WTC11 (cell line): ENCODE measurements at regions not wholly inside any gene's neighbourhood (a gene's known extent, or its start where the extent isn't known, plus 50 kb on each side); places are given as distances from the start of the nearest gene placed in this dataset.

ENCODE experiments used
- ATAC-seq: fragments of 200-7000 bp; cut with Tn5 transposase; 2 replicates; pipeline ENCODE4 v1.10.0; 2021; ENCODE audit warnings: mild to moderate bottlenecking, moderate library complexity
- CTCF ChIA-PET: fragments of 300-600 bp; sonication (Branson Sonifier 250); formaldehyde crosslinking; loops from one replicate; lab custom pipeline; 2021; ENCODE audit warnings: antibody characterized with exemption; lab: Charles Lee
- POLR2A ChIA-PET: fragments of 350-600 bp; sonication (Branson Sonifier 250); formaldehyde crosslinking; loops from one replicate; lab custom pipeline; 2021; ENCODE audit warnings: antibody characterized with exemption; lab: Charles Lee
- DNase-seq: peaks from one replicate; pipeline ENCODE4 v3.0.0; 2021; ENCODE audit warnings: low spot score
- H3K27ac Mint-ChIP-seq: 2 replicates; pipeline ENCODE4 v1.8.0; 2021; ENCODE audit warnings: mixed read lengths
- H3K27me3 Mint-ChIP-seq: 2 replicates; pipeline ENCODE4 v1.8.0; 2021; ENCODE audit warnings: low read depth, mild to moderate bottlenecking, moderate library complexity, mixed read lengths
- H3K36me3 Mint-ChIP-seq: 2 replicates; pipeline ENCODE4 v1.8.0; 2021; ENCODE audit warnings: mixed read lengths
- H3K4me1 Mint-ChIP-seq: 2 replicates; pipeline ENCODE4 v1.8.0; 2022; ENCODE audit warnings: mixed read lengths
- H3K4me3 Mint-ChIP-seq: 2 replicates; pipeline ENCODE4 v1.8.0; 2021; ENCODE audit warnings: mild to moderate bottlenecking, moderate library complexity, mixed read lengths
- H3K9me3 Mint-ChIP-seq: 2 replicates; pipeline ENCODE4 v1.8.0; 2021; ENCODE audit warnings: mixed read lengths
- ATF1 ChIP-seq: sonication (generic); formaldehyde crosslinking; IDR thresholded peaks from 2 replicates; pipeline ENCODE4 v1.8.1; 2023; ENCODE audit warnings: mild to moderate bottlenecking, moderate library complexity, missing genetic modification reagents
- FOXJ3 ChIP-seq: sonication (generic); formaldehyde crosslinking; IDR thresholded peaks from 2 replicates; pipeline ENCODE4 v1.9.0; 2021; ENCODE audit warnings: missing genetic modification reagents, mild to moderate bottlenecking, borderline replicate concordance
- FOXK1 ChIP-seq: sonication (generic); formaldehyde crosslinking; IDR thresholded peaks from 2 replicates; pipeline ENCODE4 v1.8.0; 2022; ENCODE audit warnings: mild to moderate bottlenecking, moderate library complexity, missing genetic modification reagents
- NFE2L1 ChIP-seq: sonication (generic); formaldehyde crosslinking; IDR thresholded peaks from 2 replicates; pipeline ENCODE4 v1.8.1; 2023; ENCODE audit warnings: missing genetic modification reagents
- NR2C2 ChIP-seq: sonication (generic); formaldehyde crosslinking; IDR thresholded peaks from 2 replicates; pipeline ENCODE4 v1.8.0; 2022; ENCODE audit warnings: mild to moderate bottlenecking, missing genetic modification reagents
- NR3C1 ChIP-seq: sonication (generic); formaldehyde crosslinking; conservative IDR thresholded peaks from 2 replicates; pipeline ENCODE4 v1.8.1; 2023; ENCODE audit warnings: low read depth, mild to moderate bottlenecking, missing genetic modification reagents
- SMAD4 ChIP-seq: sonication (generic); formaldehyde crosslinking; IDR thresholded peaks from 2 replicates; pipeline ENCODE4 v1.8.0; 2022; ENCODE audit warnings: mild to moderate bottlenecking, missing genetic modification reagents
- SP1 ChIP-seq: sonication (generic); formaldehyde crosslinking; conservative IDR thresholded peaks from 2 replicates; pipeline ENCODE4 v1.8.1; 2022; ENCODE audit warnings: missing genetic modification reagents
- TEAD4 ChIP-seq: sonication (generic); formaldehyde crosslinking; IDR thresholded peaks from 2 replicates; pipeline ENCODE4 v1.8.0; 2022; ENCODE audit warnings: mild to moderate bottlenecking, missing genetic modification reagents
- TP53 ChIP-seq: sonication (generic); formaldehyde crosslinking; IDR thresholded peaks from 2 replicates; pipeline ENCODE4 v1.8.1; 2023; ENCODE audit warnings: mild to moderate bottlenecking, missing genetic modification reagents
- ZNF138 ChIP-seq: sonication (generic); formaldehyde crosslinking; conservative IDR thresholded peaks from 2 replicates; pipeline ENCODE4 v1.8.1; 2022; ENCODE audit warnings: mild to moderate bottlenecking, moderate library complexity, missing genetic modification reagents
- ZNF219 ChIP-seq: sonication (generic); formaldehyde crosslinking; IDR thresholded peaks from 2 replicates; pipeline ENCODE4 v1.8.0; 2023; ENCODE audit warnings: missing genetic modification reagents, mild to moderate bottlenecking, borderline replicate concordance
- ZNF232 ChIP-seq: sonication (generic); formaldehyde crosslinking; IDR thresholded peaks from 2 replicates; pipeline ENCODE4 v1.8.0; 2022; ENCODE audit warnings: mild to moderate bottlenecking, missing genetic modification reagents
- TF ChIP-seq, protein P1 (sequence below): sonication (generic); formaldehyde crosslinking; IDR thresholded peaks from 2 replicates; pipeline ENCODE4 v1.8.0; 2022; ENCODE audit warnings: mild to moderate bottlenecking, missing genetic modification reagents
- TF ChIP-seq, protein P2 (sequence below): sonication (generic); formaldehyde crosslinking; IDR thresholded peaks from 2 replicates; pipeline ENCODE4 v1.8.1; 2023; ENCODE audit warnings: mild to moderate bottlenecking, moderate library complexity, missing genetic modification reagents
- TF ChIP-seq, protein P3 (sequence below): sonication (generic); formaldehyde crosslinking; IDR thresholded peaks from 2 replicates; pipeline ENCODE4 v1.8.0; 2022; ENCODE audit warnings: mild to moderate bottlenecking, missing genetic modification reagents
- TF ChIP-seq, protein P4 (sequence below): fragments of 250-450 bp; sonication (Bioruptor Pico); IDR thresholded peaks from 2 replicates; pipeline ENCODE4 v1.9.0; 2021; ENCODE audit warnings: mild to moderate bottlenecking, borderline replicate concordance
- TF ChIP-seq, protein P5 (sequence below): fragments of 250-450 bp; sonication (Bioruptor Pico); IDR thresholded peaks from 2 replicates; pipeline ENCODE4 v1.9.0; 2021; ENCODE audit warnings: mild to moderate bottlenecking
- TF ChIP-seq, protein P6 (sequence below): sonication (generic); formaldehyde crosslinking; IDR thresholded peaks from 2 replicates; pipeline ENCODE4 v1.8.1; 2023; ENCODE audit warnings: mild to moderate bottlenecking, missing genetic modification reagents, borderline replicate concordance
- TF ChIP-seq, protein P7 (sequence below): sonication (generic); formaldehyde crosslinking; IDR thresholded peaks from 2 replicates; pipeline ENCODE4 v1.8.1; 2022; ENCODE audit warnings: missing genetic modification reagents, borderline replicate concordance

DNA sequence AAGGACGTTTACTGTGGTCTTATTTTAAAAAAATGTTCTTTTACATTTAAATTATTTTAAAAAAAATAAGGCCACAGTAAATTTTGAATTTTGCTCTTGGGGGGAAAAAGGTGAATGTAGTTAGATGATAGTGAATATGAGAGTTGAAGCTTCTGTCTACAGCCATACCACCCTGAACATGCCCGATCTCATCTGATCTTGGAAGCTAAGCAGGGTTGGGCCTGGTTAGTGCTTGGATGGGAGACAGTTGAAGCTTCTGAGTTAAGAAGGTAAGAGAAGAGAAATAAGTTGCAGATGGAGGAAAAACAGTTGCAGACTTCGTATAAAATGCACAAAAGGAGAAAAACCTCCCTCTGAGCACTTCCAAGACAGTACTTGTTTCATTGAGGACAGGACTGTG, 115.6 kb upstream of the NR3C2 start:
- TF ChIP-seq, protein P1, sequence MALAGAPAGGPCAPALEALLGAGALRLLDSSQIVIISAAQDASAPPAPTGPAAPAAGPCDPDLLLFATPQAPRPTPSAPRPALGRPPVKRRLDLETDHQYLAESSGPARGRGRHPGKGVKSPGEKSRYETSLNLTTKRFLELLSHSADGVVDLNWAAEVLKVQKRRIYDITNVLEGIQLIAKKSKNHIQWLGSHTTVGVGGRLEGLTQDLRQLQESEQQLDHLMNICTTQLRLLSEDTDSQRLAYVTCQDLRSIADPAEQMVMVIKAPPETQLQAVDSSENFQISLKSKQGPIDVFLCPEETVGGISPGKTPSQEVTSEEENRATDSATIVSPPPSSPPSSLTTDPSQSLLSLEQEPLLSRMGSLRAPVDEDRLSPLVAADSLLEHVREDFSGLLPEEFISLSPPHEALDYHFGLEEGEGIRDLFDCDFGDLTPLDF = no peak
- TF ChIP-seq ZNF138 (CRISPR knock-in tag) = no peak
- TF ChIP-seq NR2C2 (CRISPR knock-in tag) = no peak
- no peak for TF ChIP-seq SMAD4 (CRISPR knock-in tag)
- TF ChIP-seq TP53 (CRISPR knock-in tag) = no peak
- no peak for TF ChIP-seq NR3C1 (CRISPR knock-in tag)
- TF ChIP-seq, protein P2, sequence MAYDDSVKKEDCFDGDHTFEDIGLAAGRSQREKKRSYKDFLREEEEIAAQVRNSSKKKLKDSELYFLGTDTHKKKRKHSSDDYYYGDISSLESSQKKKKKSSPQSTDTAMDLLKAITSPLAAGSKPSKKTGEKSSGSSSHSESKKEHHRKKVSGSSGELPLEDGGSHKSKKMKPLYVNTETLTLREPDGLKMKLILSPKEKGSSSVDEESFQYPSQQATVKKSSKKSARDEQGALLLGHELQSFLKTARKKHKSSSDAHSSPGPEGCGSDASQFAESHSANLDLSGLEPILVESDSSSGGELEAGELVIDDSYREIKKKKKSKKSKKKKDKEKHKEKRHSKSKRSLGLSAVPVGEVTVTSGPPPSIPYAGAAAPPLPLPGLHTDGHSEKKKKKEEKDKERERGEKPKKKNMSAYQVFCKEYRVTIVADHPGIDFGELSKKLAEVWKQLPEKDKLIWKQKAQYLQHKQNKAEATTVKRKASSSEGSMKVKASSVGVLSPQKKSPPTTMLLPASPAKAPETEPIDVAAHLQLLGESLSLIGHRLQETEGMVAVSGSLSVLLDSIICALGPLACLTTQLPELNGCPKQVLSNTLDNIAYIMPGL (CRISPR knock-in tag) = no peak
- TF ChIP-seq TEAD4 (CRISPR knock-in tag) = no peak
- TF ChIP-seq, protein P3, sequence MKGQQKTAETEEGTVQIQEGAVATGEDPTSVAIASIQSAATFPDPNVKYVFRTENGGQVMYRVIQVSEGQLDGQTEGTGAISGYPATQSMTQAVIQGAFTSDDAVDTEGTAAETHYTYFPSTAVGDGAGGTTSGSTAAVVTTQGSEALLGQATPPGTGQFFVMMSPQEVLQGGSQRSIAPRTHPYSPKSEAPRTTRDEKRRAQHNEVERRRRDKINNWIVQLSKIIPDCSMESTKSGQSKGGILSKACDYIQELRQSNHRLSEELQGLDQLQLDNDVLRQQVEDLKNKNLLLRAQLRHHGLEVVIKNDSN (CRISPR knock-in tag) = no peak
- TF ChIP-seq FOXK1 (CRISPR knock-in tag) = no peak
- no peak for TF ChIP-seq SP1 (CRISPR knock-in tag)
- TF ChIP-seq ZNF219 = no peak
- TF ChIP-seq, protein P4, sequence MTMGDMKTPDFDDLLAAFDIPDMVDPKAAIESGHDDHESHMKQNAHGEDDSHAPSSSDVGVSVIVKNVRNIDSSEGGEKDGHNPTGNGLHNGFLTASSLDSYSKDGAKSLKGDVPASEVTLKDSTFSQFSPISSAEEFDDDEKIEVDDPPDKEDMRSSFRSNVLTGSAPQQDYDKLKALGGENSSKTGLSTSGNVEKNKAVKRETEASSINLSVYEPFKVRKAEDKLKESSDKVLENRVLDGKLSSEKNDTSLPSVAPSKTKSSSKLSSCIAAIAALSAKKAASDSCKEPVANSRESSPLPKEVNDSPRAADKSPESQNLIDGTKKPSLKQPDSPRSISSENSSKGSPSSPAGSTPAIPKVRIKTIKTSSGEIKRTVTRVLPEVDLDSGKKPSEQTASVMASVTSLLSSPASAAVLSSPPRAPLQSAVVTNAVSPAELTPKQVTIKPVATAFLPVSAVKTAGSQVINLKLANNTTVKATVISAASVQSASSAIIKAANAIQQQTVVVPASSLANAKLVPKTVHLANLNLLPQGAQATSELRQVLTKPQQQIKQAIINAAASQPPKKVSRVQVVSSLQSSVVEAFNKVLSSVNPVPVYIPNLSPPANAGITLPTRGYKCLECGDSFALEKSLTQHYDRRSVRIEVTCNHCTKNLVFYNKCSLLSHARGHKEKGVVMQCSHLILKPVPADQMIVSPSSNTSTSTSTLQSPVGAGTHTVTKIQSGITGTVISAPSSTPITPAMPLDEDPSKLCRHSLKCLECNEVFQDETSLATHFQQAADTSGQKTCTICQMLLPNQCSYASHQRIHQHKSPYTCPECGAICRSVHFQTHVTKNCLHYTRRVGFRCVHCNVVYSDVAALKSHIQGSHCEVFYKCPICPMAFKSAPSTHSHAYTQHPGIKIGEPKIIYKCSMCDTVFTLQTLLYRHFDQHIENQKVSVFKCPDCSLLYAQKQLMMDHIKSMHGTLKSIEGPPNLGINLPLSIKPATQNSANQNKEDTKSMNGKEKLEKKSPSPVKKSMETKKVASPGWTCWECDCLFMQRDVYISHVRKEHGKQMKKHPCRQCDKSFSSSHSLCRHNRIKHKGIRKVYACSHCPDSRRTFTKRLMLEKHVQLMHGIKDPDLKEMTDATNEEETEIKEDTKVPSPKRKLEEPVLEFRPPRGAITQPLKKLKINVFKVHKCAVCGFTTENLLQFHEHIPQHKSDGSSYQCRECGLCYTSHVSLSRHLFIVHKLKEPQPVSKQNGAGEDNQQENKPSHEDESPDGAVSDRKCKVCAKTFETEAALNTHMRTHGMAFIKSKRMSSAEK (CRISPR knock-in tag) = no peak
- no peak for TF ChIP-seq FOXJ3 (CRISPR knock-in tag)
- TF ChIP-seq, protein P5, sequence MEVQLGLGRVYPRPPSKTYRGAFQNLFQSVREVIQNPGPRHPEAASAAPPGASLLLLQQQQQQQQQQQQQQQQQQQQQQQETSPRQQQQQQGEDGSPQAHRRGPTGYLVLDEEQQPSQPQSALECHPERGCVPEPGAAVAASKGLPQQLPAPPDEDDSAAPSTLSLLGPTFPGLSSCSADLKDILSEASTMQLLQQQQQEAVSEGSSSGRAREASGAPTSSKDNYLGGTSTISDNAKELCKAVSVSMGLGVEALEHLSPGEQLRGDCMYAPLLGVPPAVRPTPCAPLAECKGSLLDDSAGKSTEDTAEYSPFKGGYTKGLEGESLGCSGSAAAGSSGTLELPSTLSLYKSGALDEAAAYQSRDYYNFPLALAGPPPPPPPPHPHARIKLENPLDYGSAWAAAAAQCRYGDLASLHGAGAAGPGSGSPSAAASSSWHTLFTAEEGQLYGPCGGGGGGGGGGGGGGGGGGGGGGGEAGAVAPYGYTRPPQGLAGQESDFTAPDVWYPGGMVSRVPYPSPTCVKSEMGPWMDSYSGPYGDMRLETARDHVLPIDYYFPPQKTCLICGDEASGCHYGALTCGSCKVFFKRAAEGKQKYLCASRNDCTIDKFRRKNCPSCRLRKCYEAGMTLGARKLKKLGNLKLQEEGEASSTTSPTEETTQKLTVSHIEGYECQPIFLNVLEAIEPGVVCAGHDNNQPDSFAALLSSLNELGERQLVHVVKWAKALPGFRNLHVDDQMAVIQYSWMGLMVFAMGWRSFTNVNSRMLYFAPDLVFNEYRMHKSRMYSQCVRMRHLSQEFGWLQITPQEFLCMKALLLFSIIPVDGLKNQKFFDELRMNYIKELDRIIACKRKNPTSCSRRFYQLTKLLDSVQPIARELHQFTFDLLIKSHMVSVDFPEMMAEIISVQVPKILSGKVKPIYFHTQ = no peak
- TF ChIP-seq, protein P6, sequence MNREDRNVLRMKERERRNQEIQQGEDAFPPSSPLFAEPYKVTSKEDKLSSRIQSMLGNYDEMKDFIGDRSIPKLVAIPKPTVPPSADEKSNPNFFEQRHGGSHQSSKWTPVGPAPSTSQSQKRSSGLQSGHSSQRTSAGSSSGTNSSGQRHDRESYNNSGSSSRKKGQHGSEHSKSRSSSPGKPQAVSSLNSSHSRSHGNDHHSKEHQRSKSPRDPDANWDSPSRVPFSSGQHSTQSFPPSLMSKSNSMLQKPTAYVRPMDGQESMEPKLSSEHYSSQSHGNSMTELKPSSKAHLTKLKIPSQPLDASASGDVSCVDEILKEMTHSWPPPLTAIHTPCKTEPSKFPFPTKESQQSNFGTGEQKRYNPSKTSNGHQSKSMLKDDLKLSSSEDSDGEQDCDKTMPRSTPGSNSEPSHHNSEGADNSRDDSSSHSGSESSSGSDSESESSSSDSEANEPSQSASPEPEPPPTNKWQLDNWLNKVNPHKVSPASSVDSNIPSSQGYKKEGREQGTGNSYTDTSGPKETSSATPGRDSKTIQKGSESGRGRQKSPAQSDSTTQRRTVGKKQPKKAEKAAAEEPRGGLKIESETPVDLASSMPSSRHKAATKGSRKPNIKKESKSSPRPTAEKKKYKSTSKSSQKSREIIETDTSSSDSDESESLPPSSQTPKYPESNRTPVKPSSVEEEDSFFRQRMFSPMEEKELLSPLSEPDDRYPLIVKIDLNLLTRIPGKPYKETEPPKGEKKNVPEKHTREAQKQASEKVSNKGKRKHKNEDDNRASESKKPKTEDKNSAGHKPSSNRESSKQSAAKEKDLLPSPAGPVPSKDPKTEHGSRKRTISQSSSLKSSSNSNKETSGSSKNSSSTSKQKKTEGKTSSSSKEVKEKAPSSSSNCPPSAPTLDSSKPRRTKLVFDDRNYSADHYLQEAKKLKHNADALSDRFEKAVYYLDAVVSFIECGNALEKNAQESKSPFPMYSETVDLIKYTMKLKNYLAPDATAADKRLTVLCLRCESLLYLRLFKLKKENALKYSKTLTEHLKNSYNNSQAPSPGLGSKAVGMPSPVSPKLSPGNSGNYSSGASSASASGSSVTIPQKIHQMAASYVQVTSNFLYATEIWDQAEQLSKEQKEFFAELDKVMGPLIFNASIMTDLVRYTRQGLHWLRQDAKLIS (CRISPR knock-in tag) = no peak
- TF ChIP-seq ZNF232 (CRISPR knock-in tag) = no peak
- TF ChIP-seq NFE2L1 (CRISPR knock-in tag) = no peak
- no peak for TF ChIP-seq ATF1 (CRISPR knock-in tag)
- TF ChIP-seq, protein P7, sequence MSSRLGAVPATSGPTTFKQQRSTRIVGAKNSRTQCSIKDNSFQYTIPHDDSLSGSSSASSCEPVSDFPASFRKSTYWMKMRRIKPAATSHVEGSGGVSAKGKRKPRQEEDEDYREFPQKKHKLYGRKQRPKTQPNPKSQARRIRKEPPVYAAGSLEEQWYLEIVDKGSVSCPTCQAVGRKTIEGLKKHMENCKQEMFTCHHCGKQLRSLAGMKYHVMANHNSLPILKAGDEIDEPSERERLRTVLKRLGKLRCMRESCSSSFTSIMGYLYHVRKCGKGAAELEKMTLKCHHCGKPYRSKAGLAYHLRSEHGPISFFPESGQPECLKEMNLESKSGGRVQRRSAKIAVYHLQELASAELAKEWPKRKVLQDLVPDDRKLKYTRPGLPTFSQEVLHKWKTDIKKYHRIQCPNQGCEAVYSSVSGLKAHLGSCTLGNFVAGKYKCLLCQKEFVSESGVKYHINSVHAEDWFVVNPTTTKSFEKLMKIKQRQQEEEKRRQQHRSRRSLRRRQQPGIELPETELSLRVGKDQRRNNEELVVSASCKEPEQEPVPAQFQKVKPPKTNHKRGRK = no peak
- DNase-seq (no peak), ATAC-seq (no peak)
- H3K4me1 Mint-ChIP-seq = no peaks in the 10 kb centered on the region
- H3K36me3 Mint-ChIP-seq = no peaks in the 10 kb centered on the region
- H3K27me3 Mint-ChIP-seq = no peaks in the 10 kb centered on the region
- no peak overlapping the region for H3K27ac Mint-ChIP-seq
- CTCF ChIA-PET = no interaction called here
- H3K4me3 Mint-ChIP-seq = no peak overlapping the region
- POLR2A ChIA-PET = no interaction called here
- no peaks in the 10 kb centered on the region for H3K9me3 Mint-ChIP-seq
